Adipocyte (in vitro differentiated cells): ENCODE measurements at regions not wholly inside any gene's neighbourhood (a gene's known extent, or its start where the extent isn't known, plus 50 kb on each side); places are given as distances from the start of the nearest gene placed in this dataset.
A peak's percentile ranks its signal among the peaks of the same experiment; 100 is the strongest.

Experiments
- DNase-seq: peaks from one replicate; pipeline ENCODE4 v3.0.0-alpha.2; 2015; ENCODE audit warnings: low read depth
- H3K27me3 ChIP-seq: replicated peaks from 2 replicates; pipeline ENCODE4 v1.7.0; 2013; ENCODE audit warnings: mild to moderate bottlenecking, low read length, moderate library complexity; ENCODE audit not compliant: control insufficient read depth, insufficient read depth
- H3K36me3 ChIP-seq: 2 replicates; pipeline ENCODE4 v1.7.0; 2013; ENCODE audit warnings: low read length, mild to moderate bottlenecking, moderate library complexity; ENCODE audit not compliant: control insufficient read depth, insufficient read depth, severe bottlenecking
- H3K4me1 ChIP-seq: 2 replicates; pipeline ENCODE4 v1.7.0; 2013; ENCODE audit warnings: mild to moderate bottlenecking, low read length, moderate library complexity; ENCODE audit not compliant: control insufficient read depth, insufficient read depth
- H3K4me3 ChIP-seq: 2 replicates; pipeline ENCODE4 v1.7.0; 2013; ENCODE audit warnings: mild to moderate bottlenecking, low read length, moderate library complexity
- H3K9ac ChIP-seq: 2 replicates; pipeline ENCODE4 v1.7.0; 2013; ENCODE audit warnings: mild to moderate bottlenecking, low read length, moderate library complexity
- H3K9me3 ChIP-seq: 2 replicates; pipeline ENCODE4 v1.7.0; 2013; ENCODE audit warnings: mild to moderate bottlenecking, low read length, moderate library complexity; ENCODE audit not compliant: control insufficient read depth

- no peak for DNase-seq
- H3K4me1 ChIP-seq, result no peaks in the 10 kb centered on the region
- H3K9ac ChIP-seq, result no peak overlapping the region
- H3K27me3 ChIP-seq, result no peaks in the 10 kb centered on the region
- no peak overlapping the region for H3K4me3 ChIP-seq
- H3K36me3 ChIP-seq, result no peaks in the 10 kb centered on the region
- no peaks in the 10 kb centered on the region for H3K9me3 ChIP-seq
These were observed 129.6 kb upstream of the SEMA3A start for GRCh38 chr7:84324136-84324630.

GRCh38 chr7:84317536-84317935, 122.9 kb upstream of the SEMA3A start:
- DNase-seq, result peak; percentile 19
- Histone ChIP-seq H3K4me1 (no peaks in the 10 kb centered on the region), H3K27me3 (no peaks in the 10 kb centered on the region), H3K4me3 (peak overlapping the region; percentile 4), H3K9ac (peak overlapping the region; percentile 47), H3K36me3 (no peaks in the 10 kb centered on the region), H3K9me3 (no peaks in the 10 kb centered on the region)

DNA sequence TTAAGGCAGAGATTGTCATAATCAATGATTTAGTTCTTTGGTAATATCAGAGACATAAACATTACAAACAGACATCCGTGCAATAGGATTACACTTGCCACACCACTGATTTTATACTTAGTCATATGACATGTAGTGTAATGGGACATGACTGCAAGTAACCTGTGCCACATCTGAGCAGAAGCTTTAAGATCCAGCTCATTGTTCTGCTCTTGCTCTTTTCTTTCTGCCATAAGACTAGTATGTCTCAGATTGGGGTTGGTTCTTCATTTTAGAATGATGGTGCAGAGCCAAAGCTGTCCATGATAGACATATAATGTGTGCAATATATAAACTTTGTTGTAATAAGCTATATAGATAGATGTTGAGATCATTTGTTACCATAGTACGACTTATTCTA, 119.7 kb upstream of the SEMA3A start:
- H3K36me3 ChIP-seq, result no peaks in the 10 kb centered on the region
- no peaks in the 10 kb centered on the region for H3K27me3 ChIP-seq
- H3K9ac ChIP-seq, result no peak overlapping the region
- no peak for DNase-seq
- no peaks in the 10 kb centered on the region for H3K9me3 ChIP-seq
- no peak overlapping the region for H3K4me3 ChIP-seq
- no peaks in the 10 kb centered on the region for H3K4me1 ChIP-seq

GRCh38 chr7:84304407-84304806, 109.8 kb upstream of the SEMA3A start:
- Histone ChIP-seq H3K4me3 (no peak overlapping the region), H3K9ac (no peak overlapping the region)
- no peak for DNase-seq

GRCh38 chr7:84302949-84303348, 108.4 kb upstream of the SEMA3A start:
- Histone ChIP-seq H3K4me1 (no peaks in the 10 kb centered on the region), H3K36me3 (no peaks in the 10 kb centered on the region), H3K9me3 (no peaks in the 10 kb centered on the region), H3K27me3 (no peaks in the 10 kb centered on the region), H3K4me3 (no peak overlapping the region), H3K9ac (no peak overlapping the region)
- no peak for DNase-seq

More at GRCh38 chr7:84304407-84304806, 109.8 kb upstream of the SEMA3A start:
- H3K9me3 ChIP-seq, result no peaks in the 10 kb centered on the region
- H3K36me3 ChIP-seq, result no peaks in the 10 kb centered on the region
- H3K27me3 ChIP-seq, result no peaks in the 10 kb centered on the region
- no peaks in the 10 kb centered on the region for H3K4me1 ChIP-seq

- peak; percentile 71 for DNase-seq
- Histone ChIP-seq H3K4me1 (peaks cover 9% of the 10 kb centered on the region), H3K27me3 (no peaks in the 10 kb centered on the region), H3K9me3 (no peaks in the 10 kb centered on the region), H3K9ac (no peak overlapping the region), H3K4me3 (no peak overlapping the region), H3K36me3 (no peaks in the 10 kb centered on the region)
These were observed 103.0 kb upstream of the SEMA3A start for GRCh38 chr7:84297616-84298015.

GRCh38 chr7:84294847-84295455, 100.4 kb upstream of the SEMA3A start:
- DNase-seq, result peak; percentile 56
- Histone ChIP-seq H3K36me3 (no peaks in the 10 kb centered on the region), H3K4me3 (no peak overlapping the region), H3K9me3 (no peaks in the 10 kb centered on the region), H3K4me1 (peaks cover 9% of the 10 kb centered on the region), H3K27me3 (no peaks in the 10 kb centered on the region), H3K9ac (no peak overlapping the region)

GRCh38 chr7:84294391-84294790, 99.8 kb upstream of the SEMA3A start:
- H3K4me3 ChIP-seq, result no peak overlapping the region
- DNase-seq, result no peak
- H3K27me3 ChIP-seq, result no peaks in the 10 kb centered on the region
- H3K9ac ChIP-seq, result no peak overlapping the region
- no peaks in the 10 kb centered on the region for H3K9me3 ChIP-seq
- no peaks in the 10 kb centered on the region for H3K36me3 ChIP-seq
- peaks cover 9% of the 10 kb centered on the region for H3K4me1 ChIP-seq

- peaks cover 9% of the 10 kb centered on the region for H3K4me1 ChIP-seq
- DNase-seq, result no peak
These were observed 97.2 kb upstream of the SEMA3A start for GRCh38 chr7:84291756-84292155.

GRCh38 chr7:84283798-84284197, 89.2 kb upstream of the SEMA3A start:
- Histone ChIP-seq H3K4me3 (no peak overlapping the region), H3K27me3 (no peaks in the 10 kb centered on the region), H3K9me3 (no peaks in the 10 kb centered on the region), H3K36me3 (no peaks in the 10 kb centered on the region), H3K4me1 (no peaks in the 10 kb centered on the region), H3K9ac (no peak overlapping the region)
- no peak for DNase-seq

More at GRCh38 chr7:84291756-84292155, 97.2 kb upstream of the SEMA3A start:
- no peaks in the 10 kb centered on the region for H3K36me3 ChIP-seq
- no peak overlapping the region for H3K4me3 ChIP-seq
- no peaks in the 10 kb centered on the region for H3K9me3 ChIP-seq
- no peak overlapping the region for H3K9ac ChIP-seq
- H3K27me3 ChIP-seq, result no peaks in the 10 kb centered on the region

- Histone ChIP-seq H3K36me3 (no peaks in the 10 kb centered on the region), H3K27me3 (no peaks in the 10 kb centered on the region), H3K4me1 (no peaks in the 10 kb centered on the region), H3K9me3 (no peaks in the 10 kb centered on the region), H3K4me3 (no peak overlapping the region), H3K9ac (no peak overlapping the region)
- DNase-seq, result no peak
These were observed 86.9 kb upstream of the SEMA3A start for GRCh38 chr7:84281518-84281917.
